ENCODE measurements at regions not wholly inside any gene's neighbourhood (a gene's known extent, or its start where the extent isn't known, plus 50 kb on each side); places are given as distances from the start of the nearest gene placed in this dataset.

DNA sequence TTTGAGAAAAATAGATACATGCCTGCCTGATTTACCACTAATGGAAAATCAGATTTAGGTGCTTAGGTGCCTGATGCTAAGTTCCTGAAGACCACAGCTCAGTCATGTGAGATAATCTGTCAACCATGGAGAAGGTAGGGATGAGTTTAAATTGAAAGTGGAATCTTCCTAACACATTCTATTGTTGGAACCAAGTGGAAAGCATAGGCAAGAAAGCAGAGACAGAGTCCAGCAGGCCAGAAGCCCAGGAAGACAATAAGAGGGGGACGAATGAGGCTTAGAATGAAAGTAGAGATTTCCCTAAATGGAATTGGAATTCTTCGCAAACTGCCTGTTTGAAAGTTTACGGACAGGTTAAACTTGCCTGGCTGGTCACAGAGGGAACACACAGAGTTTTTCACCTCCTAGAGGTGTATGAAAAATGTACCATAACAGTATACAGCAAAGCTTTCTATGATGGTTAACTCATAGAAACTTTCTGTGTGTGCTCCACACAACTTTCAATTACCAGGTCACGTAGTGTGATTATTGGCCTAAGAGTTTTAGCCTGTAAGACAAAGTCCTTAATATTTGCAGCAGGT is 453.8 kb upstream of the KCNMB2 start:
- TF ChIP-seq CTCF (conservative IDR thresholded peaks at IDR 0.05) (0 out of 2 replicates have a peak, but pooled peaks have one; percentile 17), ZFX (IDR thresholded peaks at IDR 0.05) (no peak)

Data from C4-2B (cell line).